H1 (cell line): ENCODE measurements at regions not wholly inside any gene's neighbourhood (a gene's known extent, or its start where the extent isn't known, plus 50 kb on each side); places are given as distances from the start of the nearest gene placed in this dataset.
A peak's percentile ranks its signal among the peaks of the same experiment; 100 is the strongest.

Experiments used
- CTCF ChIA-PET: fragments of 300-600 bp; sonication (Branson Sonifier 250); formaldehyde crosslinking; loops from one replicate; lab custom pipeline; 2021; ENCODE audit not compliant: partially characterized antibody; lab: Charles Lee
- POLR2A ChIA-PET: fragments of 300-600 bp; sonication (Branson Sonifier 250); formaldehyde crosslinking; loops from one replicate; lab custom pipeline; 2021; ENCODE audit warnings: inconsistent platforms; ENCODE audit not compliant: partially characterized antibody; lab: Charles Lee
- DNase-seq, 2 experiments: peaks; one replicate each; pipeline versions ENCODE4 v3.0.0 to v3.0.0-alpha.2; 2010 to 2022; ENCODE audit warnings: low spot score in 2 of 2, low read depth in 1 of 2, mixed read lengths in 1 of 2
- FAIRE-seq: peaks from 2 replicates; lab custom pipeline; 2011; peaks lifted over from hg19 to GRCh38; lab: Jason Lieb, UNC
- H2AFZ ChIP-seq: 2 replicates; pipeline ENCODE4 v1.8.1; 2012; ENCODE audit warnings: low read length, inconsistent platforms
- H2AK5ac ChIP-seq: 2 replicates; pipeline ENCODE4 v1.6.1; 2013; ENCODE audit warnings: low read depth, low read length
- H2BK120ac ChIP-seq: replicated peaks from 2 replicates; pipeline ENCODE3; 2013; ENCODE audit warnings: low read depth, low read length, inconsistent platforms
- H2BK12ac ChIP-seq: 2 replicates; pipeline ENCODE4 v1.6.1; 2013; ENCODE audit warnings: low read depth, low read length
- H2BK15ac ChIP-seq: 2 replicates; pipeline ENCODE4 v1.6.1; 2013; ENCODE audit warnings: low read length
- H2BK20ac ChIP-seq: 2 replicates; pipeline ENCODE4 v1.6.1; 2013; ENCODE audit warnings: low read length
- H2BK5ac ChIP-seq: 2 replicates; pipeline ENCODE4 v1.6.1; 2013; ENCODE audit warnings: low read depth, low read length
- H3K14ac ChIP-seq: 2 replicates; pipeline ENCODE4 v1.6.1; 2013; ENCODE audit warnings: inconsistent platforms; ENCODE audit not compliant: insufficient read length
- H3K18ac ChIP-seq: 2 replicates; pipeline ENCODE4 v1.6.1; 2013; ENCODE audit warnings: low read length; ENCODE audit errors: extremely low read depth
- H3K23ac ChIP-seq: 2 replicates; pipeline ENCODE4 v1.6.1; 2013; ENCODE audit warnings: inconsistent platforms; ENCODE audit not compliant: insufficient read length
- H3K23me2 ChIP-seq: 2 replicates; pipeline ENCODE4 v1.6.1; 2013; ENCODE audit warnings: low read depth, low read length
- H3K27ac ChIP-seq: 2 replicates; pipeline ENCODE4 v1.6.1; 2011; ENCODE audit warnings: low read depth, low read length, inconsistent platforms
- H3K27me3 ChIP-seq, 4 experiments: replicated peaks in 1 of 4; 1 replicate in 1 of 4; 2 replicates in 3 of 4; pipeline versions ENCODE4 v1.6.1 to v1.8.1; 2011 to 2013; ENCODE audit warnings: low read length in 3 of 4, mild to moderate bottlenecking in 3 of 4, inconsistent platforms in 2 of 4, mixed read lengths in 2 of 4, moderate library complexity in 1 of 4; ENCODE audit not compliant: control insufficient read depth in 3 of 4, insufficient read depth in 3 of 4; ENCODE audit errors: extremely low read depth in 1 of 4
- H3K36me3 ChIP-seq, 4 experiments: 2 replicates each; pipeline versions ENCODE4 v1.6.1 to v1.8.1; 2011 to 2013; ENCODE audit warnings: mild to moderate bottlenecking in 4 of 4, low read length in 3 of 4, moderate library complexity in 2 of 4, control low read depth in 1 of 4, inconsistent platforms in 1 of 4; ENCODE audit not compliant: insufficient read depth in 4 of 4, control insufficient read depth in 2 of 4
- H3K4ac ChIP-seq: replicated peaks from 2 replicates; pipeline ENCODE3; 2013; ENCODE audit warnings: low read length, low read depth, mixed read lengths, inconsistent platforms; ENCODE audit not compliant: insufficient read length
- H3K4me1 ChIP-seq, 4 experiments: replicated peaks in 1 of 4; 1 replicate in 1 of 4; 2 replicates in 3 of 4; pipeline versions ENCODE4 v1.6.1 to v1.8.1; 2011 to 2013; ENCODE audit warnings: low read length in 3 of 4, inconsistent platforms in 2 of 4, mixed read lengths in 1 of 4; ENCODE audit not compliant: insufficient read depth in 4 of 4, control insufficient read depth in 3 of 4
- H3K4me2 ChIP-seq, 2 experiments: 2 replicates each; pipeline versions ENCODE4 v1.6.1 to v1.8.1; 2011 to 2013; ENCODE audit warnings: low read depth in 2 of 2, low read length in 2 of 2, control low read depth in 1 of 2, inconsistent platforms in 1 of 2, mild to moderate bottlenecking in 1 of 2; ENCODE audit not compliant: insufficient read depth in 1 of 2
- H3K4me3 ChIP-seq, 4 experiments: fragments of 200-600, 300-600 bp in 1 of 4; sonication (generic), shearing (Covaris generic), sonication (Bioruptor Twin) in 1 of 4; 2 replicates each; pipeline versions ENCODE4 v1.5.1 to v1.8.1; 2011 to 2016; ENCODE audit warnings: low read length in 4 of 4, low read depth in 3 of 4, control low read depth in 2 of 4, inconsistent platforms in 2 of 4, mild to moderate bottlenecking in 2 of 4, mixed read lengths in 1 of 4, moderate library complexity in 1 of 4; ENCODE audit not compliant: insufficient read depth in 2 of 4; ENCODE audit errors: extremely low read depth in 1 of 4
- H3K56ac ChIP-seq: replicated peaks from 2 replicates; pipeline ENCODE3; 2013; ENCODE audit warnings: low read depth, mild to moderate bottlenecking, mixed read lengths, low read length, inconsistent platforms; ENCODE audit not compliant: insufficient read length
- H3K79me1 ChIP-seq: 2 replicates; pipeline ENCODE4 v1.6.1; 2013; ENCODE audit warnings: low read depth, low read length, control low read depth
- H3K79me2 ChIP-seq, 2 experiments: 2 replicates each; pipeline versions ENCODE4 v1.6.1 to v1.8.1; 2012 to 2013; ENCODE audit warnings: low read length in 2 of 2, mild to moderate bottlenecking in 2 of 2, inconsistent platforms in 1 of 2; ENCODE audit not compliant: insufficient read depth in 2 of 2, control insufficient read depth in 1 of 2
- H3K9ac ChIP-seq, 4 experiments: replicated peaks in 1 of 4; 1 replicate in 1 of 4; 2 replicates in 3 of 4; pipeline versions ENCODE4 v1.6.1 to v1.8.1; 2011 to 2013; ENCODE audit warnings: low read depth in 3 of 4, low read length in 3 of 4, control low read depth in 2 of 4, mild to moderate bottlenecking in 2 of 4, moderate library complexity in 2 of 4, inconsistent platforms in 1 of 4; ENCODE audit errors: extremely low read depth in 1 of 4
- H3K9me3 ChIP-seq, 2 experiments: 2 replicates each; pipeline versions ENCODE4 v1.6.1 to v1.8.1; 2012 to 2013; ENCODE audit warnings: mild to moderate bottlenecking in 2 of 2, moderate library complexity in 2 of 2, control low read depth in 1 of 2, inconsistent platforms in 1 of 2, low read depth in 1 of 2, low read length in 1 of 2, mixed read lengths in 1 of 2; ENCODE audit not compliant: insufficient read depth in 2 of 2
- H4K20me1 ChIP-seq, 2 experiments: replicated peaks in 1 of 2; 2 replicates each; pipeline versions ENCODE3 to v1.8.1; 2011 to 2013; ENCODE audit warnings: inconsistent platforms in 2 of 2, low read length in 2 of 2, mild to moderate bottlenecking in 1 of 2; ENCODE audit not compliant: insufficient read depth in 2 of 2, control insufficient read depth in 1 of 2
- H4K5ac ChIP-seq: 2 replicates; pipeline ENCODE4 v1.6.1; 2013; ENCODE audit warnings: low read length, low read depth, mixed read lengths, inconsistent platforms; ENCODE audit not compliant: insufficient read length
- H4K8ac ChIP-seq: 2 replicates; pipeline ENCODE4 v1.8.0; 2013; ENCODE audit warnings: mild to moderate bottlenecking, moderate library complexity, low read length, inconsistent platforms; ENCODE audit not compliant: insufficient read depth; ENCODE audit errors: extremely low read depth
- H4K91ac ChIP-seq: replicated peaks from 2 replicates; pipeline ENCODE3; 2013; ENCODE audit warnings: low read length, mixed read lengths, inconsistent platforms; ENCODE audit not compliant: insufficient read length
- CBX5 ChIP-seq: fragments of 300-800, 300-1000 bp; sonication (generic); IDR thresholded peaks from 2 replicates; pipeline ENCODE4 v1.7.1; 2016; ENCODE audit warnings: antibody characterized with exemption, low read length, low read depth
- CBX8 ChIP-seq: fragments of 300-800, 300-1000 bp; sonication (generic); IDR thresholded peaks from 2 replicates; pipeline ENCODE4 v1.7.1; 2016; ENCODE audit warnings: low read depth, low read length, borderline replicate concordance
- CHD2 ChIP-seq: IDR thresholded peaks from 2 replicates; pipeline ENCODE4 v1.6.1; 2012; ENCODE audit warnings: low read length, improper control_type of control experiment
- FOSL1 ChIP-seq: IDR thresholded peaks from 2 replicates; pipeline ENCODE4 v1.6.1; 2011; ENCODE audit warnings: mild to moderate bottlenecking, low read depth, low read length, moderate library complexity; ENCODE audit not compliant: insufficient read depth
- JUN ChIP-seq: IDR thresholded peaks from 2 replicates; pipeline ENCODE4 v1.6.1; 2011; ENCODE audit warnings: low read depth, mild to moderate bottlenecking, improper control_type of control experiment, low read length
- KDM1A ChIP-seq: fragments of 200-600, 300-600 bp; sonication (generic); IDR thresholded peaks from 2 replicates; pipeline ENCODE4 v1.7.1; 2016; ENCODE audit warnings: mild to moderate bottlenecking, low read length, borderline replicate concordance
- POLR2AphosphoS5 ChIP-seq: IDR thresholded peaks from 2 replicates; pipeline ENCODE4 v1.6.1; 2011; ENCODE audit warnings: low read depth, low read length
- SIX5 ChIP-seq: IDR thresholded peaks from 2 replicates; pipeline ENCODE4 v1.6.1; 2011; ENCODE audit warnings: mild to moderate bottlenecking, low read depth, low read length
- SP4 ChIP-seq: IDR thresholded peaks from 2 replicates; pipeline ENCODE4 v1.6.1; 2012; ENCODE audit warnings: low read length, inconsistent platforms
- SRF ChIP-seq: IDR thresholded peaks from 2 replicates; pipeline ENCODE4 v1.6.1; 2011; ENCODE audit warnings: mild to moderate bottlenecking, low read depth, low read length, moderate library complexity
- TAF1 ChIP-seq: IDR thresholded peaks from 2 replicates; pipeline ENCODE4 v1.6.1; 2011; ENCODE audit warnings: mild to moderate bottlenecking, low read depth, low read length
- TAF7 ChIP-seq: optimal IDR thresholded peaks from 2 replicates; pipeline ENCODE3; 2011; ENCODE audit warnings: low read depth, mild to moderate bottlenecking, inconsistent platforms, low read length, moderate library complexity, borderline replicate concordance
- YY1 ChIP-seq: IDR thresholded peaks from 2 replicates; pipeline ENCODE4 v1.6.1; 2011; ENCODE audit warnings: low read depth, mild to moderate bottlenecking, low read length
- ZNF274 ChIP-seq: IDR thresholded peaks from 2 replicates; pipeline ENCODE4 v1.7.0; 2012; ENCODE audit warnings: low read length, borderline replicate concordance; ENCODE audit errors: extremely low read depth
- WGBS, 2 experiments: shearing (Covaris generic) in 1 of 2; methylation state at CpG; one replicate each; pipeline versions ENCODE4 v1.1.6 to v1.1.7; 2013 to 2015; ENCODE audit warnings: low lambda C conversion rate in 2 of 2, mixed read lengths in 2 of 2, inconsistent platforms in 1 of 2, low coverage in 1 of 2, missing lambda C conversion rate in 1 of 2; ENCODE audit not compliant: insufficient replicate concordance in 2 of 2, insufficient coverage in 1 of 2, insufficient read length in 1 of 2; ENCODE audit errors: extremely low coverage in 1 of 2, missing lambda C conversion rate in 1 of 2; 5-methylcytosine and 5-hydroxymethylcytosine counted together
- TF ChIP-seq, protein P1 (sequence below): IDR thresholded peaks from 2 replicates; pipeline ENCODE4 v1.6.1; 2011; ENCODE audit warnings: low read depth, mild to moderate bottlenecking, low read length; ENCODE audit not compliant: insufficient read depth

DNA sequence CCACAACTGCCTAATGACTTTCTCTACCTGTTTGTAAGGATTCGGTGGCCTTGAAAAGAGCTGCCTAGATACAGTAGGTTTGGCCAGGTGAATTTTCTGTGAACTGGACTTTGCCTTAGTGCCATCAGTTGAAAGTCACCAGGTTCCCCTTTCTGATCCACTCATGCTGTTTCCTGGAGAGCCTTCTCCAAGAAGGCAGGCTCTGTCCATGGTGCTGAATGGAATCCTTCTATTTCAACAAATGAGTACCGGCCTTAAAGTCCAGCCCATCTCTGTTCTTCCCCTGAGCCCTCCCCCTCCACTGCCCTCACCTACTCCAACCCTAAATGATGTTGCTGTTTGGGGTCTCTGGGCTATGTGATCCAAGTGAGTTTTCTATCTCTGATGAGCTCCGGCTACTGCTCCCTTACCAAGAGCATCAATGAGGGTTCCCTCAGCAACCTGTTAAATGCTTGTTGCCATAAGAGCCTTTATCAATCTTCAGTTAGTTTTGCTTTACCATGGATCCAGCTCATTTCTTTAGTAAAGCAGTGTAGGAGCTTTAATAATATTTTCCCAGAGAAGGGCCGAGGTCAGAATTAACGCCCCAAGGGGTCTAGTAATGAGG, 500.4 kb downstream of the PTPRU start:
- Histone ChIP-seq H3K56ac (no peak overlapping the region), H3K4me3 (no peak overlapping the region), H4K5ac (no peak overlapping the region), H3K23me2 (no peaks in the 10 kb centered on the region), H3K27ac (no peak overlapping the region), H3K36me3 (no peaks in the 10 kb centered on the region), H3K79me1 (no peaks in the 10 kb centered on the region), H3K79me2 (no peaks in the 10 kb centered on the region), H3K18ac (no peak overlapping the region), H3K14ac (no peak overlapping the region), H3K4ac (no peak overlapping the region), H3K4me2 (no peak overlapping the region), H3K27me3 (0 out of 7 replicates have a peak, but pooled peaks cover 0 to 5% (median 0%) of the 10 kb centered on the region in 4 experiments), H4K20me1 (no peaks in the 10 kb centered on the region), H2AFZ (no peak overlapping the region), H2BK20ac (no peak overlapping the region), H2BK5ac (no peak overlapping the region), H2BK120ac (no peak overlapping the region), H2BK12ac (no peak overlapping the region), H2AK5ac (no peak overlapping the region), H3K23ac (no peak overlapping the region), H4K91ac (no peak overlapping the region), H2BK15ac (no peak overlapping the region), H3K9me3 (no peaks in the 10 kb centered on the region), H4K8ac (no peak overlapping the region), H3K9ac (no peak overlapping the region), H3K4me1 (no peaks in the 10 kb centered on the region)
- ChIA-PET CTCF (interaction anchor here (1.4 to 1.5 kb wide), 2 partner anchors 13 to 15 kb away, joined by 4 to 6 read pairs; no protein-coding TSS in a partner anchor), POLR2A (no interaction called here)
- 85% methylated on average over 5 of the region's 5 CpGs; no CpG with 5 or more reads in 1 of the 2 experiments for WGBS, 2 experiments
- FAIRE-seq (no peak), DNase-seq (peak in 1 of 2 experiments; percentile 63)
- TF ChIP-seq YY1 (no peak), SIX5 (no peak), ZNF274 (no peak), CHD2 (no peak), CBX8 (no peak), POLR2AphosphoS5 (no peak), SP4 (no peak), KDM1A (no peak), CBX5 (no peak), SRF (no peak), FOSL1 (no peak), TAF7 (no peak), TAF1 (no peak), JUN (no peak)
- TF ChIP-seq, protein P1, sequence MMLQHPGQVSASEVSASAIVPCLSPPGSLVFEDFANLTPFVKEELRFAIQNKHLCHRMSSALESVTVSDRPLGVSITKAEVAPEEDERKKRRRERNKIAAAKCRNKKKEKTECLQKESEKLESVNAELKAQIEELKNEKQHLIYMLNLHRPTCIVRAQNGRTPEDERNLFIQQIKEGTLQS = no peak
